AG04450 (cell line): ENCODE measurements at regions not wholly inside any gene's neighbourhood (a gene's known extent, or its start where the extent isn't known, plus 50 kb on each side); places are given as distances from the start of the nearest gene placed in this dataset. TPM values are rescaled to one million over a fixed set of nuclear protein-coding genes. Genes with fewer than 3 reads are reported as not detected.

Experiments
- CTCF ChIA-PET: fragments of 300-600, 350-600 bp; formaldehyde crosslinking; extraction: SDS; loops from one replicate; lab custom pipeline; 2022; ENCODE audit warnings: antibody characterized with exemption, inconsistent platforms; lab: Charles Lee
- POLR2A ChIA-PET: fragments of 350-600 bp; formaldehyde crosslinking; extraction: SDS; loops from one replicate; lab custom pipeline; 2021; ENCODE audit warnings: antibody characterized with exemption, inconsistent platforms; lab: Yijun Ruan, JAX
- DNase-seq: peaks from one replicate; pipeline ENCODE4 v3.0.0-alpha.2; 2011; ENCODE audit warnings: low read depth, low spot score
- H3K27ac ChIP-seq: one replicate; pipeline ENCODE4 v1.5.1; 2012; ENCODE audit warnings: low read depth, low read length, control low read depth
- H3K27me3 ChIP-seq: one replicate; pipeline ENCODE4 v1.6.0; 2012; ENCODE audit warnings: low read length; ENCODE audit not compliant: control insufficient read depth, insufficient read depth
- H3K4me3 ChIP-seq: 2 replicates; pipeline ENCODE4 v1.5.1; 2011; ENCODE audit warnings: mild to moderate bottlenecking, low read depth, low read length, control low read depth
- H3K9me3 ChIP-seq: 2 replicates; pipeline ENCODE4 v1.5.1; 2012; ENCODE audit warnings: low read length; ENCODE audit not compliant: control insufficient read depth, insufficient read depth
- CTCF ChIP-seq: IDR thresholded peaks from 2 replicates; pipeline ENCODE4 v1.5.1; 2011; ENCODE audit warnings: low read depth, low read length, control low read depth, inconsistent platforms
- small RNA-seq: library from RNA; depleted of rRNA; stranded (forward); fragments of <200 nt; gene quantifications from one replicate; pipeline ENCODE3, GENCODE V24; 2012; ENCODE audit warnings: low read depth; ENCODE audit not compliant: insufficient read length

- no peak overlapping the region for H3K27ac ChIP-seq
- DNase-seq: no peak
- CTCF ChIA-PET: interaction anchor here (0.9 to 1.5 kb wide), 3 partner anchors 9 to 208 kb away, joined by 3 to 5 read pairs (median 3); no protein-coding TSS in a partner anchor
- no peak for TF ChIP-seq CTCF
- H3K9me3 ChIP-seq: no peaks in the 10 kb centered on the region
- POLR2A ChIA-PET: no interaction called here
- no peaks in the 10 kb centered on the region for H3K27me3 ChIP-seq
- H3K4me3 ChIP-seq: no peak overlapping the region
Measured at GRCh38 chr5:114308017-114308416, 53.9 kb upstream of the KCNN2 start.

- Histone ChIP-seq H3K27me3 (no peaks in the 10 kb centered on the region), H3K4me3 (no peak overlapping the region), H3K9me3 (no peaks in the 10 kb centered on the region), H3K27ac (no peak overlapping the region)
- ChIA-PET CTCF (interaction anchor here (0.9 to 1.5 kb wide), 3 partner anchors 202 to 208 kb away, joined by 3 to 5 read pairs (median 3); no protein-coding TSS in a partner anchor), POLR2A (no interaction called here)
- no peak for TF ChIP-seq CTCF
- no peak for DNase-seq
Measured at GRCh38 chr5:114308508-114308907, 53.4 kb upstream of the KCNN2 start.

GRCh38 chr5:114310666-114311065 is 51.2 kb upstream of the KCNN2 start:
- POLR2A ChIA-PET: no interaction called here
- Histone ChIP-seq H3K9me3 (no peaks in the 10 kb centered on the region), H3K4me3 (no peak overlapping the region), H3K27me3 (no peaks in the 10 kb centered on the region), H3K27ac (no peak overlapping the region)
- no peak for TF ChIP-seq CTCF
- CTCF ChIA-PET: interaction anchor here (1.2 kb wide), 1 partner anchor 139 kb away, joined by 4 read pairs; no protein-coding TSS in a partner anchor
- no peak for DNase-seq

- no peak for DNase-seq
- H3K4me3 ChIP-seq: no peak overlapping the region
- no peak overlapping the region for H3K27ac ChIP-seq
- CTCF ChIA-PET: interaction anchor here (1.0 to 1.2 kb wide), 2 partner anchors 21 to 139 kb away, joined by 3 to 4 read pairs; no protein-coding TSS in a partner anchor
- H3K27me3 ChIP-seq: no peaks in the 10 kb centered on the region
- TF ChIP-seq CTCF: no peak
- POLR2A ChIA-PET: no interaction called here
- no peaks in the 10 kb centered on the region for H3K9me3 ChIP-seq
Measured at GRCh38 chr5:114311281-114311680, 50.6 kb upstream of the KCNN2 start.

- DNase-seq: no peak
- Histone ChIP-seq H3K9me3 (no peaks in the 10 kb centered on the region), H3K27me3 (no peaks in the 10 kb centered on the region), H3K27ac (no peak overlapping the region), H3K4me3 (no peak overlapping the region)
- ChIA-PET CTCF (interaction anchor here (0.6 to 1.0 kb wide), 2 partner anchors 21 to 138 kb away, joined by 3 to 4 read pairs; no protein-coding TSS in a partner anchor), POLR2A (no interaction called here)
- no peak for TF ChIP-seq CTCF
Measured at GRCh38 chr5:114311968-114312367, 49.9 kb upstream of the KCNN2 start.

Small RNAs in the stretch of these regions (small RNA-seq; reads per million reads assigned to genes)
- not detected for gene RN7SKP89
